ENCODE measurements at regions not wholly inside any gene's neighbourhood (a gene's known extent, or its start where the extent isn't known, plus 50 kb on each side); places are given as distances from the start of the nearest gene placed in this dataset.

DNA sequence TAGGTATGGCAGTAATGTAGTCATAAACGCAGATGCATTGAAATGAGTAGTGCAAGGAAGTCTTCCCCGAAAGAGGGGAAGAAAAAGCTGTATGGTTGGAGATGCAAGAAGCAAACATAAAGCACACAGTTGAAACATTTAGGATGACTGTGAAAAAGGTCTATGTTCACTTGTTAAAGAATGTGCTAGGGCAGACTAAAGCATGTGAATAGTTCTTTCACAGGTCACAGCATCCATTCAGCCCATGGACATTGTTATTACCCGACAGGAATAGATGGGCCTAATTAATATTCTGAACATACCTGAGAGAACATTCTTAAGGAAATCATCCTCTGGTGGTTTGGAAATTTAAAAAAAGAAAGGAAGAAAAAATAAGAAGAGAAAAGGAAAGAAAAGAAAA is 595.2 kb downstream of the ZIC1 start:
- TF ChIP-seq CTCF (IDR thresholded peaks at IDR 0.05; ENCODE audit: insufficient read depth, low read length, poor library complexity, severe bottlenecking) (no peak), EZH2phosphoT487 (conservative IDR thresholded peaks at IDR 0.05; ENCODE audit: low read length) (no peak)
